NOMO-1 treated with dmso at 0.1 percent for 144 hours (cell line): ENCODE measurements at regions not wholly inside any gene's neighbourhood (a gene's known extent, or its start where the extent isn't known, plus 50 kb on each side); places are given as distances from the start of the nearest gene placed in this dataset.
"Not testable (repeated sequence)": the region's sequence is repeated elsewhere in the genome, so short reads cannot be mapped to it uniquely, and the experiment has no call there.

Source experiments
- DNase-seq: peaks from one replicate; lab custom pipeline; 2025; ENCODE audit not compliant: unreplicated experiment; lab: John Stamatoyannopoulos, UW

DNA sequence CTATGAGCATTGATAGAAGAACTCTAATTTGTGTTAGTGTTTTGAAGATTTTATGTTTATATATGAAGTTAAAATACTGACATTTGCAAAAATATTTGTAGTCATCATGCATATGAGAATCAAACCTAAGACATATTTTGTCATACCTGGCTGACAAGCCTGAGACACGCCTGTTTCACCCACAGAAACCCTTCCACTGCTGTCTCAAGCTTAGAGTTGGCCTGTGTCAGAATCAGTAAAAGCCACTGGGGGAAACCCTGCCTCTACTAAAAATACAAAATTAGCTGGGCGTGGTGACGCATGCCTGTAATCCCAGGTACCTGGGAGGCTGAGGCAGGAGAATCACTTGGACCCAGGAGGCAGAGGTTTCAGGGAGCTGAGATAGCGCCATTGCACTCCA, 218.0 kb upstream of the C1QTNF3 start:
- DNase-seq, result not testable (repeated sequence)

DNA sequence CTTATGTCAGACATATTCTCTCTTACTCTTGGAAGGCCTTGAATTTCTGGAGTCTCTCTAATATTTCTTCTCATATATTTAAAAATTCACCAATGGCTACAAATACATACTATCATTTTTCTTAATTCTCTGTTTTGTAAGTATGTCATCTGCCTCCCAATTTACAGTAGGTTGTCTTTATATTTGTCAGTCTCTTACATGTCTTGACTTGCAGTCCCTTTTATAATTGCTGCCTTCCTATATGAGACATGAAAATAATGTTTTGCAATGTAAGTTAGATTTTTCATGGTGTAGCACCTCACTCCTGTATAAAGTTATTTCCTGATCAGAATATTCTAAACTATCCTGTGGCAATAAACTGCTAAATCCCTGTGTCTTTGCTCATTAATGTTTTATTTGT, 223.1 kb upstream of the C1QTNF3 start:
- not testable (repeated sequence) for DNase-seq

DNA sequence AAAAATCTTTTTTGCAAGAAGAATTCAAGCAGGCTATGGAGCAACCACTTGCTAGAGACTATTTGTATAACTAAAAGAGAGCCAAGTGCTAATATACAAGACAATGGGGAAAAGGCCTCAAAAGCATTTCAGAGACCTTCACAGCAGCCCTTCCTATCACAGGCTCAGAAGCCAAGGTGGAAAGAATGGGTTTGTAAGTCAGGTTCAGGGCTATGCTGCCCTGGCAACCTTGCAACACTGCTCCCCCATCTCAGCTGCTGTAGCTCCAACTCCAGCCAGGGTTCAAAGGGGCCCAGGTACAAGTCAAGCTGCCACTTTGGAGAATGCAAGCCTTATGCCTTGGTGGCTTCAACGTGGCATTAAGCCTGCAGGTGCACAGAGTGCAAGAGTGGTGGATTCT, 253.7 kb upstream of the C1QTNF3 start:
- DNase-seq, result not testable (repeated sequence)

DNA sequence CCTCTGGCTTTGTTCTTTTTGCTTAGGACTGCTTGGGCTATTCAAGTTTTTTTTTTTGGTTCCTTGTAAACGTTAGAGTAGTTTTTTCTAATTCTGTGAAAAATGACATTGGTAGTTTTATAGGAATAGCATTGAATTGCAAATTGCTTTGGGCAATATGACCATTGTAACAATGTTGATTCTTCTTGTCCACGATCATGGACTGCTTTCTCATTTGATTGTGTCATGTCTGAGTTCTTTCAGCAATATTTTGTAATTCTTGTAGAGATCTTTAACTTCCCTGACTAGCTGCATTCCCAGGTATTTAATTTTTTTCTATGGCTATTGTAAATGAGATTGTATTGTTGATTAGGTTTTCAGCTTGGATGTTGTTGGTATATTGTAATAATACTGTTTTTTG, 286.2 kb upstream of the C1QTNF3 start:
- DNase-seq, result not testable (repeated sequence)

DNA sequence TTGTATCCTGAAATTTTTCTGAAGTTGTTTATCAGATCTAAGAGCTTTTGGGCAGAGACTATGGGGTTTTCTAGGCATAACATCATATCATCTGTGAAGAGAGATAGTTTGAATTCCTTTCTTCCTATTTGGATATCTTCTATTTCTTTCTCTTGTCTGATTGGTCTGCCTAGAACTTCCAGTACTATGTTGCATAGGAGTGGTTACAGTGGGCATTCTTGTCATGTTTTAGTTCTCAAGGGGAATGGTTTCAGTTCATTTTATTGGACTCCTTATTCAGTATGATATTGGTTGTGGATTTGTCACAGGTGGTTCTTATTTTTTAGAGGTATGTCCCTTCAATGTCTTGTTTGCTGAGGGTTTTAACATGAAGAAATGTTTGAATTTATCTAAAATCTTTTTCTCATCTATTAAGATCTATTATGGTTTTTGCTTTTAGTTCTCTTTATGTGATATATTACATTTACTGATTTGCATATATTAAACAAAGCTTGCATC, 286.6 kb upstream of the C1QTNF3 start:
- DNase-seq, result not testable (repeated sequence)

DNA sequence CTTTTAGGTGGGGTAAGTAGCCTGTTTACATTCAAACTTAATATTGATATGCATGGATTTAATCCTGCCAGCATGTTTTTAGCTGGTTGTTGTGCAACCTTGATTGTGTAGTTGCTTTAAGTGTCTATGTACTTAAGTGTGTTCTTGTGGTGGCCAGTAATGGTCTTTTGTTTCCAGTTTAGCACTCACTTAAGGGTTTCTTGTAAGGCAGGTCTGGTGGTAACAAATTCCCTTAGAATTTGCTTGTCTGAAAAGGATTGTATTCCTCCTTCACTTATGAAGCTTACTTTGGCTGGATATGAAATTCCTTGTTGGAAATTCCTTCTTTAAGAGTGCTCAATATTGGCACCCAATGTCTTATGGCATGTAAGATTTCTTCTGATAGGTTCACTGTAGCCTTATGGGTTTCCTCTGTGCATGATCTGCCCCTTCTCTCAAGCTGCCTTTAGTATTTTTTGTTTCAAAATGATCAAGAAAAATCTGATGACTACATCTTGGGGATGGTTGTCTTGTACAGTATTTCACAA, 289.0 kb upstream of the C1QTNF3 start:
- not testable (repeated sequence) for DNase-seq

DNA sequence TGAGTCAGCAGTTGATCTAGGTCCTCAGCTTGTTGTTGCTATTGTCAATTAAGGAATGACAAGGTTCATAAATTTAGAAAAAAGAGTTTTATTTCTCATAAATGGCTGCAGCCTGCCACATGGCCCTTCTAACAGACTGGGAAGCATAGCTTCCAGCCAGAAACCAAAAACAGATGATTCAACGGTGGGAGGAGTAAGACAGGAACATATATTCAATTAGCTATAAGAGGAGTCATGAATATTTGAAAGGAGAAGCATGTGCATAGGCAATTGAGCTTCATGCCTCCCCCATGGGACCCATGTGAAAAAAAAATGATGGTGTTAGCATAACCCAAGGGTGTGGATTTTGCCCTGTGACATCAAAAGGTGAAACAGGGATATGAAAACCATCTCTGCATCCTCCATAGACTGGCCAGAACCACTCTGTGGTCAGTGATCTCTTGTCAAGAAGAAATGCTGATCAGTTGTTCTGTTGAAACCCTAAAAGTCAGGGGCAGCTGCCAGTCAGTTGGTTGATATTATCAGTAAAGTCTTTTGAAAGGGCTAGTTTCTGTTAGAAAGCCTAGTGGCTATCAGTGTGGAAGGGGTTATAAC, 296.5 kb upstream of the C1QTNF3 start:
- not testable (repeated sequence) for DNase-seq

DNA sequence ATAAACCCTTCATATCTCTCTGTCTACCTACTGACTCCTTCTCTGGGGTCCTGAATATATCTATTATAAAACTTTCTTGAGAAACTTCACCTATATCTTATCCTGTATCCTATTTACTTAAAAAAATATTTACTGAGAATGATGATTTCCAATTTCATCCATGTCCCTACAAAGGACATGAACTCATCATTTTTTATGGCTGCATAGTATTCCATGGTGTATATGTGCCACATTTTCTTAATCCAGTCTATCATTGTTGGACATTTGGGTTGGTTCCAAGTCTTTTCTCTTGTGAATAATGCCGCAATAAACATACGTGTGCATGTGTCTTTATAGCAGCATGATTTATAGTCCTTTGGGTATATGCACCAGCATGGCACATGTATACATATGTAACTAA, 301.7 kb upstream of the RAI14 start:
- DNase-seq, result not testable (repeated sequence)

DNA sequence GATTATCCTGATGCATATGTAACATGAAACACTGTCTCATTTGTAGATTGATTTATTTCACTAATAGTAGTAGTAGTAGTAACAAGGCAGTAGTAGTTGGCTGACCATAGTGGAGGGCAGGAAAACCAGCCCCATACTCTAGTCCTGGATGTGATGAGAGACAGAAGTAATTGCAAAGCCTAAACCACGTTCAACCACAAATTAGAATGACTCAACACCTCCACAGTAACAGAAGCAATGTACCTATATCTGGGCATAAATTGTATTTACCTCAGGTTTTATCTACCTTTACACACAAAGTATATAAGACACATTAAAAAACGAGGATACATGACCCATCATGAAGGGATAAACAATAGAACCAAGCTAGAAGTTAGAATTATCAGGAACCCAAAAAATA, 284.7 kb upstream of the RAI14 start:
- not testable (repeated sequence) for DNase-seq

DNA sequence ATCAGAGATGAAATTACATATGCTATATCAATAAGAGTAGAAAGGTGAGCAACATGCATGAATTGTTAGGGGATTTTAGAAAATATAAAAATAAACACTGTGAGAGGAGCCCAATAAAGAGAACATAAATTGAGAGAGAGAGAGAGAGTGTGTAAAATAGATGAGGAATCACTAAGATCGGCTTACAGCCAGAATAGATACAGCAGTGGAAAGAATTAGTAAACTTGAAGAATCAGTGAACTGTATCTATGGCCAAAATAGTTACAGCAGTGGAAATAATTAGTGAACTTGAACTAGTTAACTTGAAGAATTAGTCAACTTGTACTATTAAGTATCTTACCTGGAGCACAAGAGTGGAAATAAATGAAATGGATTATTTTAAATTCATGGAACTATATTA, 284.3 kb upstream of the RAI14 start:
- DNase-seq, result not testable (repeated sequence)

DNA sequence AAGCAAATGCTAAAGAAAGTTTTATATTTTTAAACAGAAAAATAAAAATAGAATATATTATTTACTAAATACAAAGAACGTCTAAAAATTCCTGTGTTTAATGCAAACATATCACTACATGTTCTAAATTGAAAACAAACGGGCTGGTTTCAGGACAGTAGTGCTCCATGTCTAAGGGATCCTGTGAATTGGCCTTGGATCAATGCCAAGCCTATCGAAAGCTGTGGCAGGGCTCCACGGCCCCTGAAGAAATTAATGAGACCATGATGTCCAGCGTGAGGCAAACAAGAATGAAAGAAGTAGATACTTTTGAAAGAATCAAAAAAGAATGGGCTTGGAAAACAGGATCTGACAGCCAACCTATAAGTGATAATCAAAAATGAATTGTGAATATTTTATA, 283.4 kb upstream of the RAI14 start:
- DNase-seq, result not testable (repeated sequence)

DNA sequence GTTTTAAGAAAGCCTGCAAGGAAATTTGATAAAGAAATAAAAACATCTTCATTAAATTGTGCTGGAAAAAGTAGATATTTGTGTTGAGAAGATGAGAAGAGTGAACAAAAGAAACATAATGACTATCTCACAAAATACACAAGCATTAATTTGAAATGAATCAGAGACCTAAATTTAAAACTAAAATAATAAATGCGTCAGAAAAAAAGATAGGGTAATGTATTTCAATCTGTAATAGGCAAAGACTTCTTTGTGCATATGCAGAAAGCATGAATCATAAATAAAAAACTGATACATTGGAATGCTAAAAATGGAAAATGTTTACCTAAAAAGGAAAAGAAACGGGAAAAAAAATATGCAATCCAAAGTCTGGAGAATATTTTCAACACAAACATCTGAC, 278.5 kb upstream of the RAI14 start:
- DNase-seq, result not testable (repeated sequence)

DNA sequence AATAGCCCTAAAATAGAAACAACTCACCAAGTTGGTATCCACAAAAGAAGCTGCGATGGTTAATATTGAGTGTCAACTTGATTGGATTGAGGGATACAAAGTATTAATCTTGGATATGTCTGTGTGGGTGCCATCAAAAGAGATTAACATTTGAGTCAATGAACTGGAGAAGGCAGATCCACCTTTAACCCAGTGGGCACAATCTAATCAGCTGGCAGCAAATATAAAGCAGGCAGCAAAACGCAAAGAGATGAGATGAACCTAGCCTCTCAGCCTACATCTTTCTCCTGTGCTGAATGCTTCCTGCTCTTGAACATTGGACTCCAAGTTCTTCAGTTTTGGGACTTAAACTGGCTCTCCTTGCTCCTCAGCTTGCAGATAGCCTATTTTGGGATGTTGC, 277.6 kb upstream of the RAI14 start:
- not testable (repeated sequence) for DNase-seq

DNA sequence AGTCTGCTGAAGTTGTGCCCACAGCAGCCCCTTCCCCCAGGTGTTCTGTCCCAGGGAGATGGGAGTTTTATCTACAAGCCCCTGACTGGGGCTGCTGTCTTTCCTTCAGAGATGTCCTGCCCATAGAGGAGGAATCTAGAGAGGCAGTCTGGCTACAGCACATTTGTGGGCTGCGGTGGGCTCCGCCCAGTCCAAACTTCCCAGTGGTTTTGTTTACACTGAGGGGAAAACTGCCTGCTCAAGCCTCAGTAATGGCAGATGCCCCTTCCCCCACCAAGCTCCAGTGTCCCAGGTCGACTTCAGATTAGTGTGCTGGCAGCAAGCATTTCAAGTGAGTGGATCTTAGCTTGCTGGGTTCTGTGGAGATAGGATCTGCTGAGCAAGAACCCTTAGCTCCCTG, 267.4 kb upstream of the RAI14 start:
- DNase-seq, result not testable (repeated sequence)

DNA sequence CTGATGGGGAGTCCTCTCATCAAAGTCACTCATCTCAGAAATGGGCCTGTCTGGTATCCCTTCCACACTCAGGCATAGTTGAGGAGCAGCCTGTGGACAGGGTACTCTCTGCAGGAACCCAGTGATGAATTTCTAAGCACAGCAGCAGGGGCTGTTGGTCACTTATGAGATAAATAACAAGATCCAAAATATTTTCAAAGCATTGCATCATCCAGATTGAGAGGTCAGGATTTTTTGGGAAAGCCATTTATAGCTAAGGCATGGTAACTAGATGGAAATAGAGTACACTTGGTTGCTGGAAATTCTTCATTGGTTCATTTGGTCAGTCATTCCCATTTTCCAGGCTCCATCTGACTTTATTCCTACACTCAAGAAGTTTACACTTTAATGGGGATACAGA, 246.8 kb upstream of the RAI14 start:
- DNase-seq, result no peak

DNA sequence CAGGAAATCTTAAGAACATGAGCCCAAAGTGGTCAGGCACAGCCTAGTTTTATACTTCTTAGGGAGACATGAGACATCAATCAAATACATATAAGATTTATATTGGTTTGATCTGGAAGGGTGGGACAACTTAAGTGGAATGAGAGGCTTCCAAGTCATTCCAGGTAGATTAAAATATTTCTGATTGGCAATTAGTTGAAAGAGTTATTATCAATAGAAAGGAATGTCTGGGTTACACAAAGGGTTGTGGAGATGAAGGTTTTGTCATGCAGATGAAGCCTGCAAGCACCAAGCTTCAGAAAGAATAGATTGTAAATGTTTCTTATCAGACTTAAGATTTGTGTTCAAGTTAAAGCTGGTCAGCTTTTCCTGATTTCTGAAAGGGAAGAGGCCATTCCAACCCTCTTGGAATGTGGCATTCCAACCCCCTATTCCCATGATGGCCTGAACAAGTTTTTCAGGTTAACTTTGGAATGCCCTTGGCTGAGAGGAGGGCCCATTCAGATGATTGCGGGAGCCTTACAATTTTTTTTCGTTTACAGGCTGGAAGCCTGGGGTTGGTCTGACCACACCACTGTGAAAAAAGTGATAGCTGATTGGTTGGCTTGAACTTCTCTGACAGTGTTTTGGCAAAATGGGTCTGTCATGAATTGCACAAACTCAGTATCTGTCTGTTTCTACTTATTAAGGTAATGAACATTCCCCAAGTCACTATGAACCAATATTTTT, 245.6 kb upstream of the RAI14 start:
- no peak for DNase-seq

DNA sequence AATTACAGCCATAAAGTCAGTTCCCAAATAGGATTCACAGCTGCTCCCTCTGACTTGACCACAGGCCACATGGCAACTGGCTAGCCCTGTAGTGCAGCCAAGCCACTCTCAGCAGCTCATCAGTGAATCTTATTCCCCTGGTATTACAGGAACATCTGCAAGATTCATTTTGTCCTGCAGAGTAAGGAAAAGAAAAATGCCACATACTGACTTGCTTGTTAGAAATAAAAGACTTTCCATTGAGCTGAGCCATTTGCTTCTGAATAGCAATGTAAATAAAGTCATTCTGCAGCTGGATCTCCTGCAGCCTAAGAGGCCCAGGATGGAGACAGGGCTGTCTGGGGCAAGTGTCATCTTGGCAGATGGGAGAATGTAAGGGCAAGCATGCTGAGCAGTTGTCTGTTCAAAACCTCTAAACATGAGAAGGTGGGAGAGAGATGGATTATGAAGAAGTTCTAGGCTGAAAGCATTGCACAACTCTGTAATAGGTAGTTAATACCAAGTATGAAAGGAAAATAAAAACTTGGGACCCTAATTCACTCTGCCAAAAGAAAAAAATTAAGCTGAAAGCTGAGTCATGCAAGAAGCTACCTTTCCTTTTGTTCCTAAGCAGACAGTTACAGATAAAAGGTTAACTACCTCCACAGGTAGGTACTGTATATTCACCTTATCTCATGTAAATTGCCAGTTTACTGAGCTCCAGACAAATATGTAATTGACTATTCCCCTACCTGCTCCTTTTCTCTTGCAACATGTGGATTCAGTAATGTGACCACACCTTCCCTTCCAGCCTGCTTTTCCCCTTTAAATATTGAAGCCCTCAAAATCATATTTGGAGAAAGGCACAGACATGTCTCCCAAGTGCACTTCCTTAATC, 244.4 kb upstream of the RAI14 start:
- DNase-seq, result no peak

DNA sequence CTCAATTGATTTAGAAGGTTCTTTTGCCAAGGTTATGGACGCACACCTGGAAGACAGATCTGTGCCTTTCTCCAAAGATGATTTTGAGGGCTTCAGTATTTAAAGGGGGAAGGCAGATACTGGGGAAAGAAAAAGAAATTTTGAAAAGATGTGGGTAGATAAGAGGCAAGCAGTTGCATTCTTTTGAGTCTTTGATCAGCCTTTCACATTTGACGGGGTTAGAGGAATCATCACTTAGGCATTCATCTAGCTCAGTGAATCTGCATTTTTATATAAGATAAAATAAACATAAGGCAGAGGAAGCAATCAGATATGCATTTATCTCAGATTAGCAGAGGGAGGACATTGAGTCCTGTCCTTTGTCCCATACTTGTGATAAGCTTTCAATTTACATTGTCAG, 243.4 kb upstream of the RAI14 start:
- no peak for DNase-seq

DNA sequence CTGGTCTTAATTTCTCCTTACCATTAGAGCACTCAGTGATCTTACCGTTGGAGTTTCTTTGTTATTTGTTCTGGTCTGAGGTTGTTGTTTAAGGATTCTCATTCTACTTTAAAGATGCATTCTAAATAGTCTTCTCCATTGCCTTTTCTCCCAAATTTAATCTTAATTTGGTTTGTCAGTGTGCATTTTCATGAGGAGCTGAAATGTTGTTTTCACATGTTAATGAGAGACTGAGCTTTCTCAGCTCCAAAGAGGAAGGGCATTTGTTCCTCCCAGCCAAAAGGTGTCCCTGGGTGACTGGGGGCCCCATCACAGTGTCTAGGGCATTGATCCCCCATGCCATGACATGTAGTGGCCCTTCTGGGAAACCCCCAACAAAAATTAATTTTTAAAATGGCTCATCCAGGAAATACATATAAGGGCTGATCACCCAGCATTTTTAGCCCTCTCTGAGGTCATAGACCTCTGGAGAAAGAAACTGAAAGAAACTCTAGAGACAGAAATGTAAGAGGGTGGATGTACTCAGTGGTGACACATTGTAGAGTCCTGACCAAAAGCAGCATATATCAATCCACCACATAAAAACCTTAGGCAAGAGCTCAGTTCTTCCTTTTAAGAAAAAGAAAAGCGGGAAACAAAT, 240.4 kb upstream of the RAI14 start:
- no peak for DNase-seq

DNA sequence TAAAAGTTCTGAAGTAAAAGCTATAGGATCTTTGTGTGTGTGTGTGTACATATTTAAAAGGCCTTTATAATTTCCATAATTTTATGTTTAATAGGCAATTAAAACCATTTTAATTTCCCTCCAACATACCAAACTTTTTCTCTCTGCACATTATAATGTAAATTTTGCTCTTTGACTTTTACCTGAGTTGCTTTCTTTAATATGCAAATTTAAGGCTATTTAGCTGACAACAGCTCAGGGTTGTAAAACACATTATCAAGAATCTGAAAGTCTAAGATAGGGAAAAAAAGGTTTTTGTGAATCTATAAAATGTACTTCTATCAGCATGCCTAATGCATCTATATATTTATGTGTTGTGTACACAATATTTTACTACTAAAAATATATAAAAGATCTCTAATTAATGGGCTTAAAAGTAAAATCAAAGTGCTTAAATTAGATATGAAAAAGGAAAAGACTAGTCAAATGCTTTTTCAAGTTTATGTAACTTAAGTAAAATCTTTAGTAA, 239.6 kb upstream of the RAI14 start:
- no peak for DNase-seq

DNA sequence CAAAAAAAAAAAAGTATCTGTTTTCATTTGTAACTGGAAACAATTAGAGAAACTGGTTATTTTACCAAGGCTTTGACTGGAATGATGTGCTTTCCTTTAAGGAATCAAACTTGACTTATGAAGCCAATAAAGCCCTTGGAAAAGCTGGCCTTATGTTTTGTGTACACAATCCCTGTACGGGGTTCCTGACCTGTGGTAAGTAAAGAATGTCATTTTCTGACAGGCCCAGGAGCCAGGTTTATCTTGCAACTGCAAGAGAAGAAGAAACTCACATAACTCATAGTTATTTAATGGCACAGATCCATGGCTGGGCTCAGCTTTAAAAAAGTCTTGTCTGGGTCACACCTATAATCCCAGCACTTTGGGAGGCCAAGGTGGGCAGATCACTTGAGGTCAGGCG, 235.9 kb upstream of the RAI14 start:
- DNase-seq, result not testable (repeated sequence)
